ENCODE measurements at regions not wholly inside any gene's neighbourhood (a gene's known extent, or its start where the extent isn't known, plus 50 kb on each side); places are given as distances from the start of the nearest gene placed in this dataset.

GRCh38 chr16:52787709-52788108 is 240.8 kb upstream of the TOX3 start:
- H3K36me3 Mint-ChIP-seq: peaks cover 15% of the 10 kb centered on the region

GRCh38 chr16:52786091-52786490 is 239.1 kb upstream of the TOX3 start:
- POLR2A ChIA-PET: no interaction called here
- DNase-seq (ENCODE audit: low spot score): no peak
- TF ChIP-seq NFYB (CRISPR knock-in tag; conservative IDR thresholded peaks at IDR 0.05; ENCODE audit: low read depth) (no peak), ZNF671 (CRISPR knock-in tag; IDR thresholded peaks at IDR 0.05) (no peak), ZNF416 (CRISPR knock-in tag; IDR thresholded peaks at IDR 0.05) (no peak), SOX15 (CRISPR knock-in tag; IDR thresholded peaks at IDR 0.05) (no peak), ZNF121 (CRISPR knock-in tag; IDR thresholded peaks at IDR 0.05) (no peak), JAZF1 (CRISPR knock-in tag; IDR thresholded peaks at IDR 0.05) (no peak), ZNF425 (CRISPR knock-in tag; conservative IDR thresholded peaks at IDR 0.05) (no peak), TP53 (CRISPR knock-in tag; IDR thresholded peaks at IDR 0.05) (no peak), AFF4 (CRISPR knock-in tag; IDR thresholded peaks at IDR 0.05; ENCODE audit: borderline replicate concordance) (no peak), ZNF138 (CRISPR knock-in tag; conservative IDR thresholded peaks at IDR 0.05) (no peak)

More at GRCh38 chr16:52787709-52788108, 240.8 kb upstream of the TOX3 start:
- ChIA-PET CTCF (no interaction called here), POLR2A (interaction anchor here (0.6 kb wide), 1 partner anchor 208 kb away, joined by 3 read pairs; no protein-coding TSS in a partner anchor)
- no peak for ATAC-seq
- no peak for TF ChIP-seq CTCF (IDR thresholded peaks at IDR 0.05)
- no peak for TF ChIP-seq SMAD4 (CRISPR knock-in tag; IDR thresholded peaks at IDR 0.05)
- TF ChIP-seq CREB1 (CRISPR knock-in tag; IDR thresholded peaks at IDR 0.05): no peak
- no peak for TF ChIP-seq RORB (CRISPR knock-in tag; IDR thresholded peaks at IDR 0.05)
- no peak for TF ChIP-seq USF2 (CRISPR knock-in tag; IDR thresholded peaks at IDR 0.05)
- TF ChIP-seq FOXP4 (CRISPR knock-in tag; IDR thresholded peaks at IDR 0.05): no peak
- TF ChIP-seq IRF1 (CRISPR knock-in tag; IDR thresholded peaks at IDR 0.05): no peak
- TF ChIP-seq MXD4 (CRISPR knock-in tag; IDR thresholded peaks at IDR 0.05; ENCODE audit: borderline replicate concordance): no peak
- TF ChIP-seq HMGA2 (CRISPR knock-in tag; IDR thresholded peaks at IDR 0.05): no peak
- Mint-ChIP-seq H3K4me1 (peaks cover 32% of the 10 kb centered on the region), H3K9me3 (peaks cover 21% of the 10 kb centered on the region), H3K4me3 (no peak overlapping the region), H3K27ac (no peak overlapping the region), H3K27me3 (ENCODE audit: low read depth) (no peaks in the 10 kb centered on the region; the same call in 1 of the 2 replicates)
- no peak for DNase-seq (ENCODE audit: low spot score)

More at GRCh38 chr16:52786091-52786490, 239.1 kb upstream of the TOX3 start:
- CTCF ChIA-PET: no interaction called here
- Mint-ChIP-seq H3K36me3 (peaks cover 2% of the 10 kb centered on the region), H3K4me3 (no peak overlapping the region), H3K27me3 (ENCODE audit: low read depth) (no peaks in the 10 kb centered on the region; the same call in 1 of the 2 replicates), H3K27ac (no peak overlapping the region), H3K9me3 (peaks cover 7% of the 10 kb centered on the region), H3K4me1 (peaks cover 33% of the 10 kb centered on the region)
- ATAC-seq: peak; percentile 43; the same call in 1 of the 2 replicates

Data from WTC11 (cell line).